HG02885 (cell line): ENCODE measurements at regions not wholly inside any gene's neighbourhood (a gene's known extent, or its start where the extent isn't known, plus 50 kb on each side); places are given as distances from the start of the nearest gene placed in this dataset.
"Not testable (repeated sequence)": the region's sequence is repeated elsewhere in the genome, so short reads cannot be mapped to it uniquely, and the experiment has no call there.

Experiments
- ATAC-seq: cut with Tn5 transposase; IDR thresholded peaks from one replicate; pipeline ENCODE4 v1.9.1; 2021; ENCODE audit warnings: mild to moderate bottlenecking; ENCODE audit not compliant: unreplicated experiment, poor library complexity

DNA sequence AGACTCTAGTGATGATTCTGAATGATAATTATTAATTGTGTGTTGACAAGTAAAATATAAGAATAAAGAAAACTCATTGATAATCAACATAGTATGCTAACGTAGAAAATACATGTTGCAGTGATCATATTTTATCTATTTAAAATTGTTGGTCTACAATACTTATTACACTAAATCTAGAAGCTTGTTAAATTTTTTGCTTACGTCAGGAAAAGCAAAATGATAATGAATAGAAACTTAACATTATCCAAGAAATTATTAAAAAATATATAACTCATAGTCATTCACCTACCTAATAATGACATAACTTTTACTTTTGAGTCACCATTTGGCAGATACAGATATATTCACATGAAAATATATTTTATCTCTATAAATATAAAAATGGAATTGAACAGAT is 984.1 kb downstream of the PLOD2 start:
- no peak for ATAC-seq

- ATAC-seq: no peak
Observed at GRCh38 chr3:145177828-145178227, 983.2 kb downstream of the PLOD2 start.

GRCh38 chr3:145182196-145182911 is 978.6 kb downstream of the PLOD2 start:
- no peak for ATAC-seq

GRCh38 chr3:145183261-145183660 is 977.7 kb downstream of the PLOD2 start:
- ATAC-seq: no peak

GRCh38 chr3:145188079-145188770 is 972.8 kb downstream of the PLOD2 start:
- ATAC-seq: no peak

DNA sequence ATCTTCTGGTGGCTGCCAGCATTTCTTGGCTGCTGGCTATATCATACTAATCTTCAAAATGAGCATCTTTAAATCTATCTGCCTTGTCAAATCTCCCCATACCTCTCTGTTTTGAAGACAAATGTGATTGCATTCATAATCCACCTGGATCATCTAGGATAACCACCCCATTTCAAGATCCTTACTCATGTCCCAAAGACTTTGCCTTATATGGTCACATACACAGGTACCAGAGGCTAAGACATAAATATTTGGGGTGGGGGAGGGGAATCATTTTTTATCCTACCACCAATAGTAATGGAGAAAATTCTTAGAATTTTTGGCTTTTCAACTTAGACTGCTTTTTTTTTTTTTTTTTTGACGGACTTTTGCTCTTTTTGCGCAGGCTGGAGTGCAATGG is 970.8 kb downstream of the PLOD2 start:
- ATAC-seq: no peak

- ATAC-seq: no peak
Observed at GRCh38 chr3:145190761-145191160, 970.2 kb downstream of the PLOD2 start.

- ATAC-seq: no peak
Observed at GRCh38 chr3:145191543-145191942, 969.4 kb downstream of the PLOD2 start.

GRCh38 chr3:145197051-145197820 is 963.7 kb downstream of the PLOD2 start:
- ATAC-seq: no peak

- no peak for ATAC-seq
Observed at GRCh38 chr3:145197821-145198220, 963.2 kb downstream of the PLOD2 start.

GRCh38 chr3:145209561-145209960 is 951.4 kb downstream of the PLOD2 start:
- ATAC-seq: no peak

- no peak for ATAC-seq
Observed at GRCh38 chr3:145219355-145220235, 941.4 kb downstream of the PLOD2 start.

GRCh38 chr3:145224886-145225285 is 936.1 kb downstream of the PLOD2 start:
- ATAC-seq: no peak

DNA sequence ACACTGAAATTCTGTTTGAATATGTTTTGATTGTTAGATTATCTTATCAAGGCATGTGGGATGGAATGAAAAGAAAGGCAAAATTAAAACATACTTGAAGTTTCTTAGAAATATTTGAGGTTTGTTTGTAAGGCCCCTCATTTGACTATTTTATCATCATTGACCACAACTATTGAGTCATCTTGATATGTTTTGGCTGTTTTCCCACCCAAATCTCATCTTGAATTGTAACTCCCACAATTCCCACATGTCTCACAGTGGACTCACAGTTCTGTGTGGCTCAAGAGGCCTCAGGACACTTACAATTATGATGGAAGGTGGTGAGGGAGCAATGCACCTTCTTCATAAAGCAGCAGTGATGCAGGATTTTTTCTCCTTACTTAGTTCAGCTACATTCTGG is 917.1 kb downstream of the PLOD2 start:
- ATAC-seq: no peak

GRCh38 chr3:145244327-145244726 is 916.7 kb downstream of the PLOD2 start:
- ATAC-seq: no peak

- no peak for ATAC-seq
Observed at GRCh38 chr3:145246291-145246690, 914.7 kb downstream of the PLOD2 start.

GRCh38 chr3:145248928-145249327 is 912.1 kb downstream of the PLOD2 start:
- ATAC-seq: no peak

DNA sequence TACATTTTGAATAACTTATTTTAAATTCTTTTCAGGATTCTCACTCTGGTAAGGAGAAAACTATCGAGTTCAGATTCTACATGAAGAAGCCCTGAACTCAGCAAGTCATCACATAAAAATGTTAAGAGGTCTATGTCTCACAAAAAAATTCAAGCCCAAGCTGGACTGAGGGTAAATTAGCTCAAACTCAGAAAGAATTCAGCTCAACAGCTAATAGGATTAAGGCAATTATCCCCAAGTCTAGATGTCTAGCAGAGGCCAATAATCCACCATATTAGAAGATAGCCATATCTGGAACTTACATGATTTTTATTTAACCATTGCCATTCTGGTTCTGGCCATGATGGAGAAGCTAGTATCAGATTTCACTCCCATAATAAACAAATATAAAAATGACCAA is 909.7 kb downstream of the PLOD2 start:
- ATAC-seq: no peak

DNA sequence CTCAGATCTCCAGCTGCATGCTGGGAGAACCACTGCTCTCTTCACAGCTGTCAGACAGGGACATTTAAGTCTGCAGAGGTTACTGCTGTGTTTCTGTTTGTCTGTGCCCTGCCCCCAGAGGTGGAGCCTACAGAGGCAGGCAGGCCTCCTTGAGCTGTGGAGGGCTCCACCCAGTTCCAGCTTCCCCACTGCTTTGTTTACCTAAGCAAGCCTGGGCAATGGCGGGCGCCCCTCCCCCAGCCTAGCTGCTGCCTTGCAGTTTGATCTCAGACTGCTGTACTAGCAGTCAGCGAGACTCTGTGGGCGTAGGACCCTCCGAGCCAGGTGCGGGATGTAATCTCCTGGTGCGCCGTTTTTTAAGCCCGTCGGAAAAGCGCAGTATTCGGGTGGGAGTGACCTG is 903.0 kb downstream of the PLOD2 start:
- ATAC-seq: not testable (repeated sequence)

GRCh38 chr3:145259166-145259880 is 901.7 kb downstream of the PLOD2 start:
- ATAC-seq: no peak
